Activated CD8-positive, alpha-beta memory T cell treated with anti-CD3 and anti-CD28 coated beads for 1 hour (primary cell): ENCODE measurements at regions not wholly inside any gene's neighbourhood (a gene's known extent, or its start where the extent isn't known, plus 50 kb on each side); places are given as distances from the start of the nearest gene placed in this dataset.

Experiments used
- DNase-seq, 2 donors: peaks; one replicate each; pipeline ENCODE4 v3.0.0-alpha.2; 2020; ENCODE audit warnings: low read depth in 1 of 2; ENCODE audit errors: extremely low read depth in 1 of 2

- DNase-seq = no peak
Measured at GRCh38 chr9:106626936-106627335, 236.0 kb upstream of the ZNF462 start.

- no peak for DNase-seq
Measured at GRCh38 chr9:106632621-106633020, 230.3 kb upstream of the ZNF462 start.

DNA sequence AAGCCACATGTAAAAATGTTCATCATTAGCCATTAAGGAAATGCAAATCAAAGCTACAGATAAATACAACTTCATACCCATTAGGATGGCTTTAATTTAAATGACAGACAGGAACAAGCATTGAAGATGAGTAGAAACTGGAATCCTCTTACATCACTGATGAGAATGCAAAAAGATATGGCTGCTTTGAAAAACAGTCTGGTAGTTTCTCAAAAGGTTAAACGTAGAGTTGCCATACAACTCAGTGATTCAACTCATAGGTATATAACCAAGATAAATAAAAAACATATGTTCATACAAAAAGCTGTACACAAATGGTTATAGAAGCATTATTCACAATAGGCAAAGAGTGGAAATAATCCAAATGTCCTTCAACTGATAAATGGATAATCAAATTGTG lies 228.8 kb upstream of the ZNF462 start:
- DNase-seq = no peak

DNA sequence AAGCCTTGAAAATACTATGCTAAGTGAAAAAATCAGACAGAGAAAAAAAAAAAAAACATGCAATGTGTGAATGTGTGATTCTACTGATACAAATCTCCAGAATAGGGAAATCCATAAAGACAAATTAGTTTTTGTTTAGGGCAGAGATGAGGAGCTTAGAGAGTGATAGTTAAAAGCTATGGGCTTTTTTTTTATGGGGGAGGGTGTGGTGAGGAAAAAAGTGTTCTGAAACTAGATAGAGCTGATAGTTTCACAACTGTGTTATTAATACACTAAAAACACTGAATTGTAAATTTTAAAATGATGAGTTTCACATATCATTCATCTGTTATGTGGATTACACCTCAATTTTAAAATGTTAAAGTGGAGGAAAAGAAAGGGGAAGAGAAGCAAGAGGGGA lies 228.3 kb upstream of the ZNF462 start:
- no peak for DNase-seq

- DNase-seq = no peak
Measured at GRCh38 chr9:106637486-106637885, 225.5 kb upstream of the ZNF462 start.

GRCh38 chr9:106639873-106640568 lies 222.9 kb upstream of the ZNF462 start:
- no peak for DNase-seq

GRCh38 chr9:106643211-106643930 lies 219.6 kb upstream of the ZNF462 start:
- no peak for DNase-seq

DNA sequence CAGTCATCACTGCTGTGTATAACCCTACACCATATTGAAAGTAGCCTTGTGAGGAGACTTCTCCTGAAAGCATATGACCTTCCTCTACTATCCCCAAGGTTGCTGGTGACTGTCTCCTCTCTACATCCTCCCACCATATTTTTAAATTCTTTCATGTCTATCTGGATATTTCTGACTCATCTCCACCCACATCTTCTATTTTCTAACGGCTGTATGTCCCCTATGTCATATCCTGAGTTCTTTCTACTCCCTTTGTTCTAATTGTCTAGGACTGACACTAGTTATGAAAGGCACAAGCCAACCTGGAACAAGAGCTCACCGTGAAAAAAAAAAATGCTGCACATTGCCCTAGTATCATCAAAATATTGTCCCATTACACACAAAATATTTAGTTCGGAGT lies 218.3 kb upstream of the ZNF462 start:
- DNase-seq = no peak

DNA sequence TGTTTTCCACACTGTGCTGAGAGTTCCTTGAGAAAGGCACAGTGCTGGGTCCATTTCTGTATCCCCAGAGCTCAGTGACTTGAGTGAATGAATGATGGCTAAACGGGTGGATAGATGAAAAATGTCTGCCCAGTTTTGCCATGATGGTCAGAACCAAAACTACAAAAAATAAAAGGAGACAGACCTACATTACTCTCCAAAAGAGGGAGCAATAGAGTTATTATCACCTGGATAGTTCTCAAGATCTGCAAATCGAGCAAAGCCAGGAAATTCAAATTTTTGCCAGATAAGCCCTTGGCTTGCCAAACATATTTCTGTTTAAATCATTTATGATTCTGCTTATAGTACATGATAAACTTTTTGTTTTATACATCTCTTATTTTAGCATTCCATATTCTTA lies 214.2 kb upstream of the ZNF462 start:
- DNase-seq = no peak

DNA sequence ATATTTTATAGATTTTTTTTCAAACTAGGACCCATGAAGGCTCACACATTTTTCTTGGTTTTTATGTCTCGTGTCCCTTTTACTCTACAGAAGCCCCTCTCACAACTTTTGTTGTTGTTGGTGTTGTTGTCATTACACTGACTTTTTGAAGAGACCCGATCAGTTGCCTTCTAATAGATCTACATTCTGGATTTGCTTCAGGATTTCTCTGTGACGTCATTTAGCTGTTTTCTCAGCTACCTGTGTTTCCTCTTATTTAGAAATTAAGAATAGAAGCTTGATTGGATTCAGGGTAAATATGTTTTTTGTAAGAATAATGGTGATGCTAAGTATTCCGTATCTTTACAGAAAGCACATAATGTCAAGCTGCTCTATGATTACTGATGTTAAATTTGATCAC lies 213.3 kb upstream of the ZNF462 start:
- no peak for DNase-seq

DNA sequence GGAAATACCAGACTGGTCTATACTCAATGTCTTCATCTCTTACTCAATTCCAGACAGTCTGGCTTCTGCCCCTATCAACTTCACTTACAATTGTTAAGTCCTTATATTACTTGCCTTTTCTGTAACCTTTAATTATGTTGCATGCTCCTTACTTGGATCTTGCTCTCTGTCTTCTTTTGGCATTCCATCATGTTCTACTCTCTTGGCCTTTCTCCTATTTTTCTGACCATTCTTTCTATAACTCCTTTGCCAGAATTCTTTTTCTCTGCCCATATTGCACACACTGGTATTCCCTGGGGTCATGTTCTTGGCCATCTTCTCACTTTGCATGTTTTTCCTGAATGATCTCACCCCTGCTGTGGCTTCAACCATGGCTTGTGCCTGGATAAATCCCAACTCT lies 209.8 kb upstream of the ZNF462 start:
- no peak for DNase-seq

DNA sequence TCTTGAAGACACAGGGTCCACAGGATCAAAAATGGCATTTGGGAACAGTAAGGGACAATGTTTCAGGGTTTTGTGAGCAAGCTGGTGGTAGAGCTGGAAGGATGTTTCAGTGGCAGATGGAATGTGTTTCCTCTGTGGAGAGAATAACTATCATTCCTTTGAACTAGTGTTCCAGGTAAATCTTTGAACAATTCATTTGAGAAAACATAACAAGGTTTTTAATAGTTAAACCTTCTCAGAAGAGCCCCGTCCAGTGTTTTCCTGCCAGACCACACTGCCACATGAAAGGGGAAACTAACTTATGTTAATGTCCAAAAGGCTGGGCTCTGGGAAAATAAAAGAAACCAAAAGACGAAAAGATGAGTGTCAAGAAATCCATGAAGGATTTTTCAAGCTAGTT lies 207.0 kb upstream of the ZNF462 start:
- no peak for DNase-seq

GRCh38 chr9:106657926-106658325 lies 205.0 kb upstream of the ZNF462 start:
- no peak for DNase-seq

DNA sequence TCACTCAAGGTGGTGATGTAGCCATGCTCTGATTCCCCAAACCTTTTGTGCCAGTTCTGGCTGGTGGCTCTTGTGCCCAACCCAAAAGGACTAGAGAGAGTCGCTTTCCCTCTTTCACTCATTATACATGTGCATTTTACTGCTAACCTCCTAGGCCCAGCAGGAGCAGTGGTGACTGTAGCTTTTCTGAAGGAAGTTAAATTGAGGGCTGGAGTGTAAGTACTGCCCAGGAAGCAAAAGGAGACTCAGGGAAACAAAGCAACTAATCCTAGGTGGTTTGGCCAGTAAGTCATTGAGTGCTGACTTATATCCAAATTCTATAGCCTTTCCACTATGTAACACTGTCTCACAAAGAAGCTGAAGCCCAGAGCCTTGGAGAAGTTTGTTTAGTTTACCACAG lies 194.4 kb upstream of the ZNF462 start:
- DNase-seq = no peak

DNA sequence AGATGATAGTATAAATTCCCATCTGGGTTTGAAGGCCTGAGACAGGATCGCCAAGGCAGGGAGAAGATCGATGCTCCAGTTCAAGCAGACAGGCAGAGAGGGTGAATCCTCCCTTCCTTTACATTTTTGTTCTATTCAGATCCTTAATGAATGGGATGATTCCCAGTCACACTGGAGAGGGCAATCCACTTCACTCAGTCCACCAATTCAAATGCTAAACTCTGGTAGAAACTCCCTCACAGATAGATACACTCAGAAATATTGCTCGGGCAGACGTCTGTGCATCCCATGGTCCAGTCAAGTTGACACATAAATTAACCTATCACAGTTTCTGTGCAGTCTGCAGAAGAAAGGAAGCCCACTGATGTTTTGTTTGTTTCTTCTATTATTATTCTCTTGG lies 193.1 kb upstream of the ZNF462 start:
- DNase-seq = no peak

GRCh38 chr9:106670418-106670817 lies 192.5 kb upstream of the ZNF462 start:
- DNase-seq = no peak

DNA sequence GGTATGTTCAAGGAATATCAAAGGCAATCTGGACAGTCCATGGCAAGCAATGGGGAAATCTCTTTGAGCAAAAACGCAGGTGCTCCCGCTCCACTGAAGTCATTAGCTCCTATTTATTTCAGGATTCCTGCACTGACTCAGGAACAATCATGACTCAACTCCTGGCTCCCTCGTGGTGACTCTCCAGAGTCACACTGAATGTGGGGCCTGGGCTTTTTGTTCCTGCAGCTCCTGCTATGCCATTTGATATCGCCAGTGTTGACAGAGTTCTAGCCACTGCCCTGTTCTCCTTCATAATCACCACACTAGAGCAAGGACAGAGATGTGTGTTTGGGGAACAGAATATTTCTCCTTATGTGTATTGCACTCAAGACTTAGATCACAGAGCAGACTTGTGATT lies 187.2 kb upstream of the ZNF462 start:
- DNase-seq = no peak

DNA sequence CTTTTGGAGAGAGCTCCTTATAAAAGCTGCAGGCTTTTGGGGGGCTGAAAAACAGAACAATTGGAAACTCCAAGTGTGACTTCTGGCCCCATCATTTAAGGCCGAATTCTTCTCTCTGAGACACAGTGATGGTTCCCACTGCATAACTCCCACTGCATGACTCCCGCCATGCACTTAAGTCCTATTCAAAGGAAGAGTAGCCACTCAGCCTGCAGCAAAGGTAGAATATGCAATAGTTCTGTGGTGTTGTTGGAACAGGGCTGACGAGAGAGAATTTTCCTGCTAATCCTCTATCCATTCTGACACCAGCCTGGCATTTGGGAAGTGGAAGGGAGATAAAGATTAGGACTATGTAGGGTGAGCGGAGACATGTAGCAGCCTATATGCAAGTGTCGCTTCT lies 185.6 kb upstream of the ZNF462 start:
- DNase-seq = no peak

DNA sequence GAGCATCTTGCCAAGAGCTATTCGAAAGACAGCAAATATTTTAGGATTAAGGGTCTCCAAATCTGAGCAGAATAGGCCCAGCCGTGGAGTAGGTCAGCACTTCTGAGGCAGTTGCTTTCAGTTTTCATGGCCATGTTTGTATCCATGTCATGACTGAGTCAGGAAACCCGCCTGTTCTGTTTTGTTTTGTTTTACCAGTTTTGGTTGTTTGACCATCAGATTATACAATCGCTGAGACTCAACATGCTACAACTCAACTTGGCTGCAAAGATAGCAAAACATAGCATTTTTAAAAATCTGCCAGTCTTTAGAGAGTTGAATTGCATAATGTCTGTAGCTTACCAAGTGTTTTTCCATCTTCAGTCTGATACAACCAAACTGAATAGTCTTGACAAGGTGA lies 185.1 kb upstream of the ZNF462 start:
- no peak for DNase-seq

- no peak for DNase-seq
Measured at GRCh38 chr9:106678273-106678672, 184.7 kb upstream of the ZNF462 start.

GRCh38 chr9:106682420-106682819 lies 180.5 kb upstream of the ZNF462 start:
- no peak for DNase-seq

- no peak for DNase-seq
Measured at GRCh38 chr9:106683454-106683853, 179.5 kb upstream of the ZNF462 start.
